CD4-positive, alpha-beta T cell treated with Interleukin-4 for 1 hour (primary cell): ENCODE measurements at regions not wholly inside any gene's neighbourhood (a gene's known extent, or its start where the extent isn't known, plus 50 kb on each side); places are given as distances from the start of the nearest gene placed in this dataset.
"Not testable (repeated sequence)": the region's sequence is repeated elsewhere in the genome, so short reads cannot be mapped to it uniquely, and the experiment has no call there.

Experiments used
- DNase-seq, 2 donors: peaks; one replicate each; pipeline ENCODE4 v3.0.0-alpha.2; 2020 to 2022

DNA sequence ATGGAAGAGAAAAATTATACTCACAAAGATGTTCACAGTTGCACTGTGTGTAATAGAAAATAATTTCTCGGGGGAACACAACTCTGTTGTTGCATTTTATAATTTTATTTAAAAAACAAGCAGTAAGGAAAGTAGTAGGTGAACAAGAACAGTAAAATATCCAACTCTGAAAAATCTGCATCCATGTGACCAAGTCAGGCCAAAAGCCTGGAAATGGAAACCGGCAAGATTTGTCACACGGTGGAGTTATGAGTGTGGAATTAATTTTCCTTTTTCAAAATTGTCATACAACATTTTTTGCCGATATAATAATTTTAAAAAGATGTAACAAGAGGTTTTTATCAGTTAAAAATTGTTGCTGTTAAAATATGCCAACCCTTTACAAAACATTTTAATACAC lies 1421.5 kb downstream of the BRD1 start:
- DNase-seq, result no peak

DNA sequence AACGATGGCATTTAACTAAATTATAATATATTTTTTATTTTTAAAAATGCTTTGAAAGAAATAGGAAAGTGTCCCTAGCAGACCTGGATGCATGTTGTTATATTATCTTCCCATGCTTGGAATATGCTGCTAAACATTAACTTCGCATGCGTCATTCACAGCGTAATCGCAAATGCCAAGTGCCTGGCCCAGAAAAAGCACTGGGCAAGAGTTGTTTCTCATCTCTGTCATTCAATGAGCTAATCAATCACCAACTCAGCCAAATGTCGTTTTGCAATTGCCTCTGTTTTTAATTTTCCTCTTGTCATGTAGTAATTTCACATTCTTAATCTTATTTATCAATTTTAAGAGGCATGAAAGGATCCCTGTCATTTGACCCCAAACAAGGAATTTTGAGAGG lies 1421.9 kb downstream of the BRD1 start:
- DNase-seq, result no peak

DNA sequence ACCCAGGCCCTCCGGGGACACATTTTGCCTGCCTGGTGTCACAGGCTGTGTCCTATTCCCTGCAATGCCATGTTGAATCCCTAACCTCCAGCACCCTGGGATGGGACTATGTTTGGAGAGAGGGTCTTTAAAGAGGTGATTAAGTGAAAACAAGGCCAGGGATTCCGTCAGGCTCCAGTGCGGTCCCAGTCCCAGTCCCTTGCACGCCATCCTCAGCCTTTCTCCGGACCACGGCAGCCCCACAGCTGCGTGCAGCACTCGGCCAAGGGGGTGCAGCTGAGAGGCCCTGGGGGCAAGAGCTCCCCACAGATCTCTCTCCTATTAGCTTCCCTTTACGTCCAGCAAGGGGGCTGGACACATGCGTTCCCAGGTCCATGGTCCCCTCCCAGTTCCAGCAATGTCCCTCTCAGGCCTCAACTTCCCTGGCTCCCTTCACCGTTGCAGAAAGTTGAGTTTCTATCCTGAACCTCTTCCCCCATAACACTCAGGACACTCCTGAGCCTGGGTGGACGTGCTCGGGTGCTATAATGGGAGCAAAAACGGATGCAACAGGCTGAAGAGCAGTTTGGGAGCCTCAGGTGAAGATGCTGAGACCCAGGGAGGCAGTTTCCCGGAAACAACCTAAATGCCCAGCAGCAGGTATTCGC lies 1422.7 kb downstream of the BRD1 start:
- DNase-seq, result no peak

DNA sequence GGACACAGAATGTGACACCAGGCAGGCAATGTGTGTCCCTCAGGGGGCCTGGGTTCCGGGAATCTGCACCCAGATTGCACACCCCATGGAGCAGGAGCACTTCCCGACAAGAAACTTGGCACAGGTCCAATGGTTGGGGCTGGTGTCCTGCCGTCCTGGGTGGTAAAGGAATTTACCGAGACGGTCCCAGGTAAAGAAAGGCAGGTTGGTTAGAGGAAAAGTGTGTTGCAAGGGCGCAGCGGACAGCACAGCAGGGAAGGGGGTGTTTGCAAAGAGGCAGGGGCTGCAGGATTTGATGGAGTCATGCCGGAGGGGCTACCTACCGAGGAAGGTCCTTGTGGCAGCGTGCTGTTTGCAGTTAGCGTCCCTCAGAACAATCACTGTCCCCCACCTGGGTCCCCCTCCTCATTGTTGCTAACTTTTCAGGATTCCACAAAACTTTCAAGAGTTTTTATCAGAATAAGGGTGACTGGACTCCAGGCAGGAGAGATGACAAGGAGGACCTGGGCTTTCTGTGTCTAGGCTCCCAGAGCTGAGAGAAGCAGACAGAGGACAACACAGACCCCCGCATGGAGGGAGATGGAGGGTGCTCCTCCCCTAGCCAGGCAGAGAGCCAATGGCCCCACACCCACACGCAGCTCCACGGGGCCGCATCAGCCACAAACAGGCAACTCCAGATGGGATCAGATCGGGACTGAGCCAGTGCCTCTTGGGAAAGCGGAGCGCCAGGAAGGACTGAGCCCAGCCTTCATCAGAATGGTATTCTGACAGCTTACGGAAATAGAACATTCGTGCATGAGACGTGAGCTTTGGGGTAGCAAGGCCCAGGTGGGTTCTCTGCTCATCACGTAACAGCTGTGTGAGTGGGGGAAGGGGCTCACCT lies 1423.9 kb downstream of the BRD1 start:
- no peak for DNase-seq

DNA sequence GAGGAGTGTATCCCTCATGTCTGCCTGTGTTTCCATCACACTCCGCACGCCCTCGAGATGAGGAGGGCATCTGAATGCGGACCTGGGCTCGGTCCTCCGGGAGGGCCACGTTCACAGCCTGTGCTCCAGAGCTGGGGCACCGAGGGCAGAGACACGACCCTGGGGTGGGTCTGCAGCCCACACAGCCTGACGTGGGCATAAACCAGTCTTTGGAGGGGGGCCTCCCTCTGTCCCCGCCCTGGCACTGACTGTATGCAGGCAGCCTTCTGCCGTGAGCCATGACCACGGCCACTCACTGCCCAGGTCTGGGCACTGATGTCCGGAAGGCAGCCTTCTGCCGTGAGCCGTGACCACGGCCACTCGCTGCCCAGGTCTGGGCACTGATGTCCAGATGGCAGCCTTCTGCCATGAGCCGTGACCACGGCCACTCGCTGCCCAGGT lies 1425.1 kb downstream of the BRD1 start:
- DNase-seq, result no peak

DNA sequence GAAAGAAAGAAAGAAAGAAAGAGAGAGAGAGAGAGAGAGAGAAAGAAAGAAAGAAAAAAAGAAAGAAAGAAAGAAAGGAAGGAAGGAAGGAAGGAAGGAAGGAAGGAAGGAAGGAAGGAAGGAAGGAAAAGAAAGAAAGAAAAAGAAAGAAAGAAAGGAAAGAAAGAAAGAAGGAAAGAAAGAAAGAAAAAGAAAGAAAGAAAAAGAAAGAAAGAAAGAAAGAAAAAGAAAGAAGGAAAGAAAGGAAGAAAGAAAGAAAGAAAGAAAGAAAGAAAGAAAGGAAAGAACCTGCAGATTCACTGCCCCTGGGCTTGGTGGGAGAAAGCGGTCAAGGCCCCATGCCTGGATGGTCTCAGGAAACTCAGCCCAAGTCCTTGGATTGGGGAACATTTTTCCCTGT lies 1426.2 kb downstream of the BRD1 start:
- DNase-seq, result not testable (repeated sequence)

DNA sequence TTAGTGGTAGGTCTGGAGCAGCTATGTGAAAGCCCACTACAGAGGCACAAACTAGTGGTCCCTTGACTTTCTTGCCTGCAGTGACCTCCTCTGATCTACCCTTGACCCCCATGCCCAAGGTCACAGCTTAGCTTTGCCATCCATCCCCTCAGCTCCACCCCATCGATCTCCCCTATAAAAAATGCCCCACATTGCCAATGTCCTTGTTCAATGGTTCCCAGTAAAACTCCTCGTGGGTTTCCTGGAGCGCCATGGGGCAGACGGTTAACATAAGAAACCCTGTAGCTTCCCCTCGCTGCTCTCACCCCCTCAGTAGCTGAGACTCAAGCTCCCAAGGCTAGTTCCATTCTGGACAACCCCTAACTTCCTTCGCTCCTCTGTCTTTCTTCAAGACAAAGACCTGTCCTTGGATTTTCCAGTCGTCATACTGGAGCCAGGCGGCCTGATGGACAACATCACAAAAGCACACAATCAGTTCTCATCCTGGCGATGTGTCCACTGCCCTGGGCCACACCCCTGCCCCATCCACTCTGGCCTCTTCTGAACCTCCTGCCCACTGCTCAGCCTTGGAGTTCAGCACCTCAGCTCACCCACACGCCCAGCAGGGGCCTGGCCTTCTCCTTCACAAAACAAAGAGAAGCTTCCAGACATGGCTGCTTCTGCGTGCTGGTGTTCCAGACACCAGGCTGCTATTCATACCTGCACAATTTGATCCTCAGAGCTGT lies 1429.3 kb downstream of the BRD1 start:
- DNase-seq, result no peak

DNA sequence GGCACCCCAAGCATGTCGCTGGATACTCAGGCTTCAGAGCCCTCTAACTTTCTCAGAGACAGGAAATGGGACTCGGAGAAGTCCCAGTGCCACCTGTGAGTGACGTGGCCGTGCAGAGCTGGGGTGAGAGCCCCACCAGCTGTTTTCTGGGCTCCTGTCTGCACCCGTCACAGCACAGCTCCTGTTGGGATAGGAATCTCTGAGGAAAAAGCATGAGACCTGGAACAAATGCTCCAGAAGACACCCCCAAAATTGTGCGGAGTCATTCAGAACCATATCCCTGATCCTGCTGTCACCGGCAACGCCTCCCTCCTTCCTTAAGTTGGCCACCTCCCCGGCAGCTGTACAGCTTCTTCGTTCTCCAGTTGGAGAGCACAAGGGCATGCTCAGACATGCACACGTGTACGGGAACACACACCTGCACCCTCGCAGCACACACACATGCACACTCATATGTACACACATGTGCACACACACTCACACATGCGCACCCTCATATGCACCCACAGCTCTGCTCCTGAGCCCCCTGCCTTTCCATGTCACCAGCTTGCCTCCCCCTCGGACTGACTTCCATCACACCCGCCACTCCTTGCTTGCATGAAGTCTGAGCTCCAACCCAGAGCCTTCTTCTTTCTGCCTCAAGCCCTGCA lies 1430.0 kb downstream of the BRD1 start:
- DNase-seq, result no peak

DNA sequence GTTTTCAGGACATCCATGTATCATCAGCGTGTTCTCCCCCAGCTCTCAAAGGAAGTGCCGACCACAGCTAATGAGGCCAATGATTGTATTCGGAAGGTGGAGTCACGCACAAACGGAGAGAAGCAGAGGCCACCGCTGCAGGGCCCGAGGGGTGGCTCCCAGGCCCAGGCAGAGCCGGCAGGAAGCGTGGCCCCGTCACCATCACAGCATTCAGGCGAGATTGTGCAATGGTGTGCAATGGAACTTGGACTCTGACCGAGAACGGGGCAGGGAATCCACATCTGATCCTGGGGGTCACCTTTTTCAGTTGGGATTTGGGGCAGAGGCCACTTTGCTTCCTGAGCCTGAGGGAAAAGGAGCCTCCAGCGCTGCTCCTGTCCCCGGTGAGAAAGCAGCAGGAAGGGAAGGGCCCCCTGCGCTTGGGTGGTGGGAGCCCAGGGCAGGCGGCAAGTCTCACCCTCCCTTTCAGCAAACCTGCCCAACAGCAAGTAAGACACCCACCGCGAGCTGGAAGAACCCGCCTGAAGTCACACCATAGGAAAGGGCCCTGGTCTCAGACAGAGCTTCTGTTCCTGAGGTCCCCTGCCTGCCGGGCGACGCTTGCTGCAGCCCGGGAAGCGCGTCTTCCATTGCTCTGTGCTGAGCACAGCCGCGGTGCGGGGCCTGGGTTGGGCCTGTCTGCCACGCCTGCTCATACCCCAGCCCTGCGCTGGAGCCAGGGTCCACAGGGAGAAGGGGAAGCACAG lies 1430.7 kb downstream of the BRD1 start:
- DNase-seq, result no peak

DNA sequence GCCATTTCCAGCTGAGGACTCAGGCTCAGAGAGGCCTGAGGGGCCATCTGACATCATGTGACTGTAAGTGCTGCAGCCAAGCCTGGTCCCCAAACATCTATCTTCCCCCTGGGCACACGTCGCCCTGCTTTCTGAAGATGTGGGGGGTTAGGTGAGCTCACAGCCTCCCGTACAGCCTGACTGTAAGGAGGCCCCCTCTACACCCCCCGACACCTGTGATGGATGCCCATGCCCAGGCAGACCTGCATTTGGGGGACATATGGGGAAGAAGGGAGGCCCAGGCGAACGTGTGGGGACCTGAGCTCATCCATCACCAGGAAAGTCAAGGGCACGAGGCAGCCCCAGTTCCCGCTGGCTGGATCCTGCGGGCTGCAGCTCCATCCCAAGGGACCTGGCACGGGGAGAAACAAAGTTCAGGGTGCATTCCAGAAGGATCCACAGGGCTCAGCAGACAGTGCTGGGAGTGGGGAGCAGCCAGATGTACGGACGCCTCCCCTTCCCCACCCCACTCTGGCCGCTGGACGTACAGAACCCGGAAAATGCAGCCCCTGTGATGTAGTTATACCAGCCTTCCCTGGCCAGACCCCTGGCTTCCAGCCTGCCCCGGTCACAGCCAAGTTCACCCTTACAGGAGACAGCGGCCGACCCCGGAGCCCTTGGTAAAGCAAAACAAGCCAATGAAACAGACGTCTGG lies 1431.4 kb downstream of the BRD1 start:
- no peak for DNase-seq

DNA sequence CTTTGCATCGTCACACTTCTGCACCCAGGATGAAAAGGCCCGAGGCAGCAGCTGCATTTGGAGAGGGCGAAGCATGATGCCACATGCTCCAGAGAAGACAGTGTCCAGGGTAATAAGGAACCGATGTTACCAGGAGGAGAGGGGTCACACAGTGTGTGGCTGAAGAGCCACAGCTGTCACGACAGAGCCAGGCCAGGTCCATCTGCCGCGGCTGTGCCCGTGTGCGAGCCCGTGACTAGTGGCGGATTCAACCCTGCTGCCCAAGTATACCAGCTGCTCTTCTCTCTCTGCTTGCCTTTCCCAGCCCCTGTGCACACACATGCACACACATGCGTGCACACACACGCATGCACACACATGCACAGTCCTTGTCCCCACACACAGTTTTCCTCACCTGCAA lies 1432.5 kb downstream of the BRD1 start:
- no peak for DNase-seq

DNA sequence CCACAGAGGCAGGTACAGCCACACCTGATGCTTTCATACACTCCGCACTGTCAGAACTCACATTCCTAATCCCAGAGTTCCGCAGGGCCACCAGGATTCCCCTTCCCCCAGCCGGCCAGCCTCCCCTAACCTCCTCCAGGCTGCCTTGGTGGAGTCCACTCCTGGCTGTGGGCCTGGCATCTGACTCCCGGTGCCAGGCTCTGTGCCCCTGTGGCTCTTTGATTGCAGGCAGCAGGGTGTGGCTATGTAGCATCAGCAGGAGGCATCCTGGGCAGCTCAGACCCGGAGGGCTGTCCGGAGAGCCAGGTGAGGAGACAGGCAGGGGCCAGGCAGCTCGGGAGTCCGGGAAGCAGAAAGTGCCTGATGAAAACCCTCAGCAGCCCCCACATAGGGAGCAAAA lies 1432.9 kb downstream of the BRD1 start:
- no peak for DNase-seq

DNA sequence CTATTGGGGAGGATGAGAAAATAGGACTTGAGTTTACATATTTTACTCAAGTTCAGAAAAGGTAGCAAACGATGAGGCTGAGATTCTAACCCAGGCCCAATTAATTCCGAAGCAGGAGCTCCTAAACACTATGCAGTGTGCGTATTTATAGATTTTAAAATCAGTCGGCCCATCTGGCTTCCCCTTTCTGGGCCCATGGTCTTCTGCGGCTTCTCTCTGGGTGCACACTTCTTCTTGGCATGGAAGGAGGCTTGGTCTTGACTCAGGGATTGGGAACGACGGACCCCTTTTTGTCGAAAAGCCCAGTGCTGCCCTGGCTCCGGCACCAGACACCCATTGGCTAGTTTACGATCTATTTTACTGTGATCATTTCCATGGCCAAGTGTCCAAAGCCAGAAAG lies 1433.8 kb downstream of the BRD1 start:
- DNase-seq, result no peak

DNA sequence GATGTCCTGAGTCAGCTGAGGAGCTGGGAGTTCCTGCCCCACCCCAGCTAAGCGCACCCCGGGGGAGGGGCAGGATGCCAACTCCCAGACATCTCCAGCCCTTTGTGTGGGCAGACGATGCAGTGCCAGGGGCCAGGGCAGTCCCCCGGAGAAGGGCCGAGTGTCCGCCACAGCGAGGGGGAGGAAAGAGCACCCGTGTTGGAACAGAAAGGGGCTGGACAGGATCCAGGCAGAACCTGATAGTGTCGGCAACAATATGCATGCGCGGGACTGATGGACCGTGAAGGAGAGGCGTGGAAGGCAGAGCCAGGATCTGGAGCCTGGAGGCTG lies 1434.7 kb downstream of the BRD1 start:
- no peak for DNase-seq

DNA sequence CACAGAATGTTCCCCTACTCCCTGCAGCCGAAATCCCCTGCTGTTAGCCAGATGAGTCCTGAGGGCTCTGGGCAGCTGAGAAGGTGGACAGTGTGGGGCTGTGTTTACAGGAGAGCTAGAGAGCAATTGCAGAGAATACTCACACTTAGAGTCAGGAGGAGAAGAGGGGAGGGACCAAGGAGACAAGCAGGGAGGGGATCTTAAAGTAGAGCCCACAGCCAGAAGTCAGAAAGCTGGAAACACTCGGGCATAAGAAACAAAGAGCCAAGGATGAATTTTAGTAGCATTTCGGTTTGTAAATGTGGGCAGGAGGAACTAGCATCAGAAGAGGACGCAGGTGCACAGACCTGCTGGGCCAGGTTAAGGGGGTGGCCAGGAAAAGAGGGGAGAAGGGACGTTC lies 1435.9 kb downstream of the BRD1 start:
- no peak for DNase-seq

DNA sequence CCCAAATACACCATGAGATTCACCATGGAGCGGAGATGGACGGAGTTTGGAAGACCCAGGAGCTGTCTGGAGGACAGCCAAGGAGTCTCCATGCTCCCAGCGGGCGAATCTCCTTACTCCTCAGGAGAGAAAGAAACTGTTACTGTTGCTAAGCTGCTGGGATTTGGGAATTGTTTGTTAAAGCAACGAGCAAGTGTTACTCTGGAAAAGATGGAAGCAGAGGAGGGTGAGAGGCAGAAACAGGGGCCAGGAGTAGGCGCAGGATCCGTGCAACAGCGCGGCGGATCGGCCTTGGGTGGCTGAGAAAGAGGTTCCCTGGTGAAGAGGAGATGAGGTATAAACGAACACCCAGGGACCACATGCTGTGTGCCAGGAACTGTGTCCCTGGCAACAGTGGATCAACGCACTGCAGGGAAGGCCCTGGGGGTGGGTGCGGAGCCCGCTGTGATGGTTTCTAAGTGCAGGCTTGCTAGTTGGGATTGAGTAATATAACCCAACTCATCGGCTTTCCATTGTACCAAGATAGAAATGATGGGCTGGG lies 1436.4 kb downstream of the BRD1 start:
- DNase-seq, result no peak

DNA sequence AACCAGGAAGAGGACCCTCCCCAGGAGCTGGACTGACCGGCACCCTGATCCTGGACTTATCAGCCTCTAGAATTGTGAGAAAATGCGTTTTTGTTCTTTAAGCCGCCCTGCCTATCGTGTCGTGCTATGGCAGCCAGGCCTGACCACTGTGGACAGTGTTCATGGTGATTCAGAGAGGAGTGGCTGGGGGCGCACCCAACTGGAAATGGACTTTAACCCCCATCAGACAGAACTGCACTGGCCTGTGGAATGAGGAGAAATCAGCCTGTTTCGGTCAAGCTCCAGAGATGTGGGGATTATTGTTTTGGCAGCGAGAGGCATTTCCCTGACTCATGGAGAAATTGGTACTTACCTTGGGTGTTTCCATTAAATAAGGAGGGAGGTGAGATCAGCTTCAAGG lies 1437.8 kb downstream of the BRD1 start:
- no peak for DNase-seq

DNA sequence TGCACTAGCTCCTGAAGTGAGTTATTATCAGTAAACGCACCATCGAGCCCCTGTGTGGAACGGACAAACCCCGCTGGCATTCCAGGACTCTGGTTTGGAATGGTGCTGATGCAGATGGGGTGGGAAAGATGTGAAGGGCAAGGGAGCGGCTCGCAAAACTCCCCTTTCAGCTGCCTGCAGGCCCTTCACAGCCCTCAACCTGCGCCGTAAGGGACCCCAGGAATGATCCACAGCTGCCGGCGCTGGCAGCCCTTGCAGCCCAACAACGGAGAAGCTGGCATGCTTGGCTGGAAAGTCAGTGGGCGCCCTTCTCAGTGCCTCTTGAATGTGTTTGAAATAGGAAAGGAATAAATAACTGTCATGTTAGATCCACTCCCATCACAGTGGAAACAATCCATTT lies 1445.5 kb downstream of the BRD1 start:
- no peak for DNase-seq

DNA sequence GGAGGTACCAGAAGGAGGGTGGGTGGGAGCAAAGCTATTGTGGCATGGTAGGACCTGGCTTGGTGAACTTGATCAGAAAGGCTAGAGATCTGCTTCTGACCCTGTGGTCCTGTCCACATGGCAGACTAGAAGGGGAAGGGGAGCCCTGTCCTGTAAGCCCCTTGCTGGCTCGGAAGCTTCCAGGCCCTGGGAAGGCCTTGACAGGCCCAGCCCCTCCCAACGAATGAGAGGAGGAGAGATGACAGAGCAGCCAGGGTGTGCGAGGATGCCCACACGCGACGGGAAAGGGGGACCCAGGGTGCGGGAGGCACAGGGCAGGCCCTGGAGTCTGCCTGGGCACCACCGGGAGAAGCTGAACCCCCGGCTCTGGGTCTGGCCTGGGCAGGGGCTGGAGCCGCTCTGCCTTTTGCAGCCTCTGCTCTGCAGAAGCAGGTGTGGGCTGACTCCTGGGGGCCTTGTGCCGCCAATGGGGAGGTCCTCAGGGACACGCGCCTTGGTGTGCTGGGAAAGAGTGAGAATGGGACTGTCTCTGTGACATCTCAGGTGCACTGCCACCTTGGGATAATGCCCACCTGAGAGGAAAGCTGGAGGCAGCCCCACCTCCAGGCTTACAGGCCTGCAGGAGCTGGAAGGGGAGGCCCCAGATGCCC lies 1447.5 kb downstream of the BRD1 start:
- no peak for DNase-seq

DNA sequence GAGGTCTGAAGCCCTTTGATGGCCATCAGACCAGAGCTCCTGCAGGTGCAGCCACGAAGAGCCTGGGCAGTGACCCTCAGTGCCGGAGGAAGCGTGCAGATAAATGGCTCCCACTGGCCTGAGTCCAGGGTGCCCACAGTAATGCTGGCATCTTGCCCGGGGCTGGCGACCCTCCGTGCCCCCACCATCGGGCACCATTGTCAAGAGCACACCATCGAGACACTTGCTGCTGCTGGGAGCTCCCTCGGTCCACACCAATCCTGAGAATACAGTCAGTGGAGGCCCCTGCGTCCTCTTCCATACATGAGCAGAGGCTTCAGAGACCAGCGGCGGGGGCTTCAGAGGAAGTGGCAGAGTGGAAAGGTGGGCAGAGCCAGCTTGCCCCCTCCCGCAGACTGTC lies 1448.3 kb downstream of the BRD1 start:
- no peak for DNase-seq

DNA sequence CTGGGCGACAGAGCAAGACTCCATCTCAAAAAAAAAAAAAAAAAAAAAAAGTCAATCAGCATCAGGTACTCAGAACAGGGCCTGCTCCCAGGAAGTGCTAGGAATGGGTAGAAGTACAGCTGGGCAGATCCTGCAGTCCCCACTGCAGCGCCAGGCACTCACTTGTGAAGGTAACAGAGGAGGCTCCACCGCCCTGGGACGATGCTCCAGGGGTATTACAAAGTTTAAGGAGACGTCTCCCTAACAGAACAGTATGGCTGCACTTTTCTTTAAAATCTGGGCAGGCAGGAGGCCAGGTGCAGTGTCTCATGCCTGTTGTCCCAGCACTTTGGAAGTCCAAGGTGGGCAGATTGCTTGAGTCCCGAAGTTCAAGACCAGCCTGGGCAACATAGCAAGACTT lies 1449.0 kb downstream of the BRD1 start:
- DNase-seq, result no peak
